IPS-15b (cell line): ENCODE measurements at regions not wholly inside any gene's neighbourhood (a gene's known extent, or its start where the extent isn't known, plus 50 kb on each side); places are given as distances from the start of the nearest gene placed in this dataset.

Experiments used
- H3K27me3 ChIP-seq: one replicate; pipeline ENCODE4 v1.6.1; 2013; ENCODE audit warnings: low read length; ENCODE audit not compliant: control insufficient read depth, insufficient read depth
- H3K36me3 ChIP-seq: one replicate; pipeline ENCODE4 v1.6.1; 2013; ENCODE audit warnings: low read length; ENCODE audit not compliant: control insufficient read depth, insufficient read depth
- H3K4me1 ChIP-seq: one replicate; pipeline ENCODE4 v1.6.1; 2013; ENCODE audit warnings: mild to moderate bottlenecking, low read length; ENCODE audit not compliant: control insufficient read depth, insufficient read depth
- H3K4me3 ChIP-seq: one replicate; pipeline ENCODE4 v1.5.1; 2013; ENCODE audit warnings: low read depth, low read length
- H3K9ac ChIP-seq: one replicate; pipeline ENCODE4 v1.6.1; 2013; ENCODE audit warnings: low read depth, mild to moderate bottlenecking, low read length
- H3K9me3 ChIP-seq: one replicate; pipeline ENCODE4 v1.6.1; 2013; ENCODE audit warnings: mild to moderate bottlenecking, low read length; ENCODE audit not compliant: control insufficient read depth, insufficient read depth

DNA sequence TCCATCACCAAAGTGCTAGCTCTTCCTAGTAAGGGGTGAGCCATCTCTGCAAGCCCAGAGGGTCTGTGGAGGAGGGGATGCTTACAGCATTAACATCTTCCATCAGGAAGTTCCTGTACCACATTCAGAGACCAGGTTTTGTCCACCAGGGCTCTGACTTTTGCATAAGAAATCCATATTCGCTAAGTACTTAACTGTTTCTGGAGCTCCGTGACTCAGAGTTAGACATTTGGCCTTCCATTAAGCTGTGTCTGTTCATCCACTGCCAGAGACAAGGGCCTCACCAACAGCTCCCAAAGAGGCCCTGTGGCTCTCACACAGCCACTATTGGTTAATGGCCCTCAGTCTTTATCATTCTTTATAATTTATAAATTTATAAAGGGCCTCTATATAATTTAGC lies 144.6 kb downstream of the ADAMTS15 start:
- Histone ChIP-seq H3K4me1 (no peaks in the 10 kb centered on the region), H3K27me3 (no peaks in the 10 kb centered on the region), H3K9ac (no peak overlapping the region), H3K36me3 (no peaks in the 10 kb centered on the region), H3K4me3 (no peak overlapping the region), H3K9me3 (no peaks in the 10 kb centered on the region)

- no peaks in the 10 kb centered on the region for H3K27me3 ChIP-seq
- no peaks in the 10 kb centered on the region for H3K36me3 ChIP-seq
- H3K4me3 ChIP-seq, result no peak overlapping the region
- H3K4me1 ChIP-seq, result peaks cover 18% of the 10 kb centered on the region
- H3K9me3 ChIP-seq, result no peaks in the 10 kb centered on the region
- no peak overlapping the region for H3K9ac ChIP-seq
These were observed 150.0 kb downstream of the ADAMTS15 start for GRCh38 chr11:130598433-130598832.

GRCh38 chr11:130599073-130599654 lies 150.7 kb downstream of the ADAMTS15 start:
- Histone ChIP-seq H3K36me3 (no peaks in the 10 kb centered on the region), H3K9ac (no peak overlapping the region), H3K27me3 (no peaks in the 10 kb centered on the region), H3K4me3 (no peak overlapping the region), H3K9me3 (no peaks in the 10 kb centered on the region), H3K4me1 (peaks cover 18% of the 10 kb centered on the region)

GRCh38 chr11:130600139-130600538 lies 151.7 kb downstream of the ADAMTS15 start:
- Histone ChIP-seq H3K4me1 (peaks cover 18% of the 10 kb centered on the region), H3K9ac (no peak overlapping the region), H3K36me3 (no peaks in the 10 kb centered on the region), H3K4me3 (no peak overlapping the region), H3K27me3 (no peaks in the 10 kb centered on the region), H3K9me3 (no peaks in the 10 kb centered on the region)

DNA sequence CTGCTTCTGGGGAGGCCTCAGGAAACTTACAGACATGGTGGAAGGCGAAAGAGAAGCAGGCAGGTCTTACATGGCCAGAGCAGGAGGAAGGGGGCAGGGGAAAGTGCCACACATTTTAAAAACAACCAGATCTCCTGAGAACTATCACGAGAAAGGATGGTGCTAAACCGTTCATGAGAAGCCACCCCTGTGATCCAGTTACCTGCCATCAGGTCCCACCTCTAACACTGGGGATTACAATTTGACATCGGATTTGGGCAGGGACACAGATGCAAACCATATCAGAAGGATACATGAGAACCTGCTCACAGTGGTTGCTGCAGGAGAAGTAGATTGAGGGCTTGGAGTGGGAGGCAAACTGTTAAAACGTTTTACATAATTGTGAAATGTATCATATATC lies 152.2 kb downstream of the ADAMTS15 start:
- Histone ChIP-seq H3K4me3 (no peak overlapping the region), H3K4me1 (peaks cover 18% of the 10 kb centered on the region), H3K36me3 (no peaks in the 10 kb centered on the region), H3K9me3 (no peaks in the 10 kb centered on the region), H3K9ac (no peak overlapping the region), H3K27me3 (no peaks in the 10 kb centered on the region)

DNA sequence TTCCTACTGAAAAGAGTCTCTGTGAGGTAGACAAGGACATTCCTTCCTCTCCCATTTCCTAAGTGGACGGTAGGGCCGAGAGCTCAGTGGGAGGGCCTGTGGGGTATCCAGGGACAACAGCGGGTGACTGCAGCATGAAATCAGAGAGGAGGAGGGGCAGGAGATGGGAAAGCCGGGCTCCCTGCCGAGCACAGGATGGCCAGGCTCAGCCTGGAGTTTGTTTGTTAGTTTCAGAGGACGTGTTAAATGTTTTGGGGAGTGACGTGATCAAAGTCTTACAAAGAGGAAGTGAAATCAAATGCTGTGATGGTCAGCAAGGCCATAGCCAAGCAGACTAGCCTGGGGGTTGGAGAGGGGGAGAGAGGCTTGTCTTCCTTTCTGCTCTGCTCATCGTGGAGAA lies 152.7 kb downstream of the ADAMTS15 start:
- no peaks in the 10 kb centered on the region for H3K27me3 ChIP-seq
- H3K4me1 ChIP-seq, result peaks cover 18% of the 10 kb centered on the region
- H3K9ac ChIP-seq, result no peak overlapping the region
- H3K36me3 ChIP-seq, result no peaks in the 10 kb centered on the region
- no peaks in the 10 kb centered on the region for H3K9me3 ChIP-seq
- no peak overlapping the region for H3K4me3 ChIP-seq

DNA sequence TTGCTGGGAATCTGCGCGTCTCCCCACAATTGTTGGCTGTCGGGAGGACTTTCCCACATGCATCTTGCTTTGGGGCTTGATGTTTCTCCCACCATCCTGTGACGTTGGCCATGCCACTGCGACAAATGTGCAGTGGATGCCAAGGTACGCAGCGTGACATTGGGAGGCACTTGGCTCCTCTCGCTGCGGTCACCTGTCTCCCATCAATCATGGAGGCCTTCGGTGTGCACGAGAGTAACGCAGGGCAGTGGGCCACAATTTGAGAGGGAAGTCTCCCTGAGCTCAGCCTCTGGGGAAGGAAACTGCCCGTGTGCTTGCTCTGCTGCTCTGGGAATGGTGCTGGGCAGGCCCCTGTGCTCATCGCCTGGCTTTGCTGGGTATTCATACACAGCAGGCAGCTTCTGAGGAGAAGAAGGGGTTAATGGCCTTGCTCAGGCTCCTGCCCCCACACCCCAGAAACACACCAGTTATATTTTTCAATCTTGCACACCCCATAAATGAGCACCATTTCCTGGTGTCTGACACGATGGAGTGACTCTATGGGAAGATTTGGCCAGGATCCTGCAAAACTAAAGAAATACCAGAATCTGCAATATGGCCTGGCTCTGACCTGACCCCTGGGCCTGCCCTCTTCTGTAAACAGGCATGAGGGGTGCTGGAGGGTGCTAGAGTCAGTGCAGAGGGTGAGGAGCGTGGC lies 153.5 kb downstream of the ADAMTS15 start:
- Histone ChIP-seq H3K9ac (no peak overlapping the region), H3K36me3 (no peaks in the 10 kb centered on the region), H3K27me3 (no peaks in the 10 kb centered on the region), H3K4me3 (no peak overlapping the region), H3K9me3 (no peaks in the 10 kb centered on the region), H3K4me1 (peaks cover 18% of the 10 kb centered on the region)

- H3K9ac ChIP-seq, result no peak overlapping the region
- no peaks in the 10 kb centered on the region for H3K27me3 ChIP-seq
- no peaks in the 10 kb centered on the region for H3K9me3 ChIP-seq
- peaks cover 18% of the 10 kb centered on the region for H3K4me1 ChIP-seq
- no peaks in the 10 kb centered on the region for H3K36me3 ChIP-seq
- no peak overlapping the region for H3K4me3 ChIP-seq
These were observed 154.3 kb downstream of the ADAMTS15 start for GRCh38 chr11:130602641-130603334.

DNA sequence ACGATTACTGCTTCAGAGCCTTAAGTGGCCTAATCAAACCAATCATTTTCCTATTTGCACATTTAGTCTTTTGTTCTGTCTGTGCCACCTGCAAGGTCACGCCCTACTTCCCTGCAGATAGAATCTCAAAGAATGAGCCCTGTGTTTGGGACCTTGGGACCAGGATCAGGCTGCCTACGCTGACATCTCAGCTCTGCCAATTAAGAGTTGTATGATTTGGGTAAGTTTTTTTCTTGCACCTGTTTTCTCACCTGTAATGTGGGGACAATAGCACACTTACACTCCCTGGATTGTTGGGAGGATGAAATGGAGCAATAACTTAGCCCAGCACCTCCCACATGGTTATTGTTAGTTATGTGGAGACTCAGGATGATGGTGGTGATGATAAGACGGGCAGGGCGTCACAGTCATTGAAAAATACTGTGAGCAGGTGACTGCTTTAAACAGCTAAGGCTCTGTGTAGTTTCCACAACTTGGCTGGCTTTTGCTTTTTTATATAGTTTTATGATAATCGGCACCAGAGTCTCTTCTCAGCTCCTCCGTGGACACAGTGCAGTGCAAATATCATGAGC lies 155.0 kb downstream of the ADAMTS15 start:
- no peaks in the 10 kb centered on the region for H3K36me3 ChIP-seq
- H3K9me3 ChIP-seq, result no peaks in the 10 kb centered on the region
- no peak overlapping the region for H3K9ac ChIP-seq
- H3K4me1 ChIP-seq, result peaks cover 20% of the 10 kb centered on the region
- H3K4me3 ChIP-seq, result no peak overlapping the region
- H3K27me3 ChIP-seq, result no peaks in the 10 kb centered on the region

DNA sequence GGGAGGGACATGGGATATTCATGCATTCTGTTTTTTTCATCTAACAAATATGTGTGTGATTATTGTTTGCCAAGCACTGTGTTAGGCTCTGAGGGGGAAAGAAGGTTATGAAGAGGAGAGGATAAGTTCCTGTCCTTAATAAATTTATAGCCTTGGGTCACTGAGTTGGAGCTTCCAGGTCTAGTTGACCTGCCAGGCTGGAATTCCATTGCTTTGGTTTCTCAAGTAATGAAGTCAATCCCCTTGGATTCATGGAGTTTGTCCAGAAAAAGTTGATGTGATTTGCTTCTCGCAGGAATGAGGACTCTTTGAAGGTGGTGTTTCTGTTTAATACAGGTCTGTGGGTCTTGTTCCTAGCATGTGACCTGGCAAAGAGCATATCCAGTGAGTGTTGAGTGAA lies 156.2 kb downstream of the ADAMTS15 start:
- Histone ChIP-seq H3K27me3 (no peaks in the 10 kb centered on the region), H3K9me3 (no peaks in the 10 kb centered on the region), H3K4me3 (no peak overlapping the region), H3K4me1 (peaks cover 18% of the 10 kb centered on the region), H3K36me3 (no peaks in the 10 kb centered on the region), H3K9ac (no peak overlapping the region)

GRCh38 chr11:130606178-130606577 lies 157.7 kb downstream of the ADAMTS15 start:
- Histone ChIP-seq H3K36me3 (no peaks in the 10 kb centered on the region), H3K27me3 (no peaks in the 10 kb centered on the region), H3K4me1 (peaks cover 7% of the 10 kb centered on the region), H3K9me3 (no peaks in the 10 kb centered on the region), H3K4me3 (no peak overlapping the region), H3K9ac (no peak overlapping the region)
